ENCODE measurements at regions not wholly inside any gene's neighbourhood (a gene's known extent, or its start where the extent isn't known, plus 50 kb on each side); places are given as distances from the start of the nearest gene placed in this dataset.

DNA sequence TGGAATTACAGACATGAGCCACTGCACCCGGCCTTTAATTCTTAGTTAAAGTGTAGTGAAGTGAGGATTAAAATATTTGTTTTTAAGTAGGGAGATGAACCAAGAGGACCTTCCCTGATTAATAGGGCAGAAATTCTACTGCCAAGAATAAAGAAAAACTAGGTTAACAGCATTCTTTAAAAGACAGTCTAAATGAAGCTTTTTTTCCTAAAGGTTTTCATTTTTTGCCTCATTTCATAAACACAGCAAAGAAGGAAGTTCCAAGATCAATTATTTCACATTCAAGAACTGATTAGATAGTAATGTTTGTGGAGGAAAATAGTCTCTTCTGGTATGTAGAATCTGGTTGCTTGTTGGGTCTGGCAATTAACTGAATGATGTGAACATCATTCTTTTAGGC, 112.1 kb upstream of the ARSJ start:
- TF ChIP-seq, protein P1, sequence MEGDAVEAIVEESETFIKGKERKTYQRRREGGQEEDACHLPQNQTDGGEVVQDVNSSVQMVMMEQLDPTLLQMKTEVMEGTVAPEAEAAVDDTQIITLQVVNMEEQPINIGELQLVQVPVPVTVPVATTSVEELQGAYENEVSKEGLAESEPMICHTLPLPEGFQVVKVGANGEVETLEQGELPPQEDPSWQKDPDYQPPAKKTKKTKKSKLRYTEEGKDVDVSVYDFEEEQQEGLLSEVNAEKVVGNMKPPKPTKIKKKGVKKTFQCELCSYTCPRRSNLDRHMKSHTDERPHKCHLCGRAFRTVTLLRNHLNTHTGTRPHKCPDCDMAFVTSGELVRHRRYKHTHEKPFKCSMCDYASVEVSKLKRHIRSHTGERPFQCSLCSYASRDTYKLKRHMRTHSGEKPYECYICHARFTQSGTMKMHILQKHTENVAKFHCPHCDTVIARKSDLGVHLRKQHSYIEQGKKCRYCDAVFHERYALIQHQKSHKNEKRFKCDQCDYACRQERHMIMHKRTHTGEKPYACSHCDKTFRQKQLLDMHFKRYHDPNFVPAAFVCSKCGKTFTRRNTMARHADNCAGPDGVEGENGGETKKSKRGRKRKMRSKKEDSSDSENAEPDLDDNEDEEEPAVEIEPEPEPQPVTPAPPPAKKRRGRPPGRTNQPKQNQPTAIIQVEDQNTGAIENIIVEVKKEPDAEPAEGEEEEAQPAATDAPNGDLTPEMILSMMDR (IDR thresholded peaks at IDR 0.05), result no peak

DNA sequence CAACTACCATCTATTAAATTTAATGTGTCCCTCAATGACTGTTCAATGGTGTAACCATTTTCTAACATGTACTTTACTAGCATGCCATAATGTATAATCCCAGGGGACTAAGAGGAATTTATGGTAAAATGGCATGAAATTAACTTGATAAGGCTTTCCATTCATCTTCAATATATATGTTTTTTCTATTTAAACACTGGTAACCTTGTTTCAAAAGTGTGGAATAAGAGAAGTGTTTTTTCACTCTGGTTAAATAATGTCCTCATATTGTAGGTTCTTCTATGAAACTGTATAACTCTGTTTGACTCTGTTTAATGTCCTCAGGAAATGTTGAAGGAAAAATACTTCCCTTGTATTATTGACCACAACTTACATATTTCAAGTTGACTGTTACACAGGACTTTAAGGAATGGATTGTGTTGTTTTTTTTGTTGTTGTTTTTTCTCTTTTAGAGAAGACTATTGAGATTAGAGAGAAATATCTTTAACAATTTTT, 113.8 kb upstream of the ARSJ start:
- TF ChIP-seq, protein P1 (IDR thresholded peaks at IDR 0.05), result no peak

DNA sequence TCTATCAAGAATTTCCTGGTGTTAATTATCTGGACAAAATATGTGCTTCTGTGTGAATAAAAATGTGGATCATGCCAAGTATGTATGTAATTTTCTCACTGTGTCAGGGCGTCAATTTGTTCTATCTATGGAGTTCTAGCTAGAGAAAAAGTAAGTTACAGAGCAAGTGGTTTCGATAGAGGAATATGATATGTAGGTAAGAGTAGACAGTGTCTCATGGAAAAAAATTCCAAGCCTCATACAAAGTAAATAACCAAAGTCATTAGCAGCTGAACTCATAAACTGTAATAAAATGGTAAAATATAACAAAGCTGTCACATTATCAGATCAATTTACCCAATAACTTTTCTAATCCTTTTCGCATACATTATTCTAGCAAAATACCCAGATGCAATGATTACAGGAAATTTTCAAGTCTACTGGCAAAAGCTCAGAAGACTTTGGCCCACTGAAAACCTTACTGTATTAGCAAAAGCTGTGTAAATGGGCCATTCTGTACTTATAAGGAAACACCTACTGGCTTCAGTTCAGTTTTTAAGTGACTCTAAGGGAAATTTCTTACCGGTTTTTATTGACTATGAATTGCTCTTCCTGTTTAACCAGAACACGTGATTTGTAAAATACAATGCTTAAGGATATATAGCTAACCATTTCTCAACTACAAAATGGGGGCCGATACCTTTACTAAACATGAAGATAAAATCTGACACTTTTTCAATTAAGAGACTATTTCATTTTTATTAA, 121.0 kb upstream of the ARSJ start:
- TF ChIP-seq, protein P1 (IDR thresholded peaks at IDR 0.05), result no peak

DNA sequence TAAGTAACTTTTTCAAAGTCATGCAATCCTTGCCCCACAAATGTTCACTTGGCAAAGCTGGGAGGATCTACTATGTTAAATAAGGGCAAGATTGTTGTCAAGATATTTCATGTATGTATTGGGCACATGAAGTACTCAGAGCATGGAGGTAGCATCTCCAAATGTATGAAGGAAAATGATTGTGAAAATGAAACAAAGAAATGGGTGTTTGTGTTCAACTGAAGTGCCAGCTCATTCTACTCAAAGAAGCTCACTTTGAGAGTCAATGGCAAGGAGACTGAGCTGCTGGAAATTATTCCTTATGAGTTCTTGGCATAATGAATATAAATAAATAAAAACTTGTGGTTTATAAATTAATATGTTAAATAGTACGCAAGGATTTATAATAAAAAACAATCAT, 124.5 kb upstream of the ARSJ start:
- TF ChIP-seq, protein P1 (IDR thresholded peaks at IDR 0.05), result no peak

DNA sequence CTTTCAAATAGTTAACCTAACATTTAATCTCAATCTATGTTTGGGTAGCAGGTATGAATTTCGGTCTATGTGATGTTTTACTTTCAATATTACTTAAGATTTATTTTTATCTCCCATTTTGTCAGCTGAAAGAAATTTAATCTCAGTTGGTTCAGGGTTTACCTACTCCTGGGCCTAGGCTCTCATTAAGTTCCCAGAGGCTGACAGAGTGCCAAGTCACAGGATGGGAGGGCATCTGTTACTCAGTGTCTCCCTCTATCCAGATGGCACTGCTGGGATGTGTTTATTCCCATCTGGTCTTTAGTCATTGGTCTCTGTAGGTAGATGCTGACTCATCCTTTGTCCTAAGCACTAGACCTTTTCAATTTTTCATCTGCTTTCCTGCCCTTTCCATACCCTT, 129.4 kb upstream of the ARSJ start:
- TF ChIP-seq, protein P1 (IDR thresholded peaks at IDR 0.05), result no peak

DNA sequence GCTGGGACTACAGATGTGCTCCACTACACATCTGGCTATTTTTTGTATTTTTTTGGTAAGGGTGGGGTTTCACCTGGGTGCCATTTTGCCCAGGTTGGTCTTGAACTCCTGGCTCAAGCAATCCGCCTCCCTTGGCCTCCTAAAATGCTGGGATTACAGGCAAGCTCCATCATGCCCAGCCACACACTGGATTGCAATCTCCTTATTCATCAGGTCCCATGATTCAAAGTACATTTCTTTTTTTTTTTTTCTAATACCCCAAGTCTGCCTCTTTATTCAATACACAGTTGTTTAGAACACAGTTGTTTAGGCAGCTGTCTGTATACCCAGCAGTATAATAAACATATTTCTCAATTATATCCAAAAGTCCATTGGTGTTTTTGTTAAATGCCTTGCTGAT, 130.3 kb upstream of the ARSJ start:
- TF ChIP-seq, protein P1 (IDR thresholded peaks at IDR 0.05), result no peak

DNA sequence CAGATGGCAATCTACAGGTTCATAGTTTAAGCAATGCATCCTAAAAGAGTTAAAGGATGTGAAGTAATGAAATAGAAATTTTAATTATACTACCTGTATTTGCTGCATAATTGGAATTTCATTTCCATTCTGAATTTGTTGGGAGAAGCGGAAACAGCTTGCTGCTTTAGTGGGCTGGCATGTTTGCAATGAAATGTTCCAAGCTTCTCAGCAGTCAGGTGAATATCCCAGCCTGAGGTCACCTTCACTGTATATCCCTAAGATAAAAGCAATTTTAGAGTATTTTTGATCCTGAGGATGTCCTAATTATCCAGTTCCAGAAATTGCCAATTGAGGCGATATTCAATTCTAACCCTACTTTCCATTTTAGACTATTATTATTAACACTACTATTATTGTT, 136.1 kb upstream of the ARSJ start:
- TF ChIP-seq, protein P1 (IDR thresholded peaks at IDR 0.05), result no peak
